ENCODE measurements at regions not wholly inside any gene's neighbourhood (a gene's known extent, or its start where the extent isn't known, plus 50 kb on each side); places are given as distances from the start of the nearest gene placed in this dataset.

DNA sequence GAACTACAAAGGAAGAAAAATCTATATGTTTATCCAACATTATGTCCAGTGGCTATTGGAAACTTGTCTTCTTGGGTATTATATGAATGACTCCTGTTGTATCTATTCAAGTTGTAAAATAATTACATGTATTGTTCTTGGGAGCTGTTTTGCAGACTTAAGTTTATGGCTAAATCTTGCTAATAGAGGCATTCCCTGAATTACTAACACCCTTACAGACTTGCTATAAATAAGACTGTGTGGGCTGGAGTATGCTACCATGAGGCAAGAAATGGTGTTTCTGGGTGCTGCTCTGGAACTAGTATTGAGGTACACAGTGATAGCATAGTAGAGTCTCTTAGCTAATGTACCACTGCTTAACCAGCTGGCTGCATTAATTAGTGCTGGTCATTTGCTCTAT is 155.1 kb downstream of the HIPK3 start:
- Histone ChIP-seq H3K9me3 (no peaks in the 10 kb centered on the region), H3K36me3 (no peaks in the 10 kb centered on the region), H3K27me3 (replicated peaks in 1 of 7) (peaks cover 0 to 12% (median 0%) of the 10 kb centered on the region in 7 donors), H3K4me3 (no peak overlapping the region), H3K27ac (no peak overlapping the region), H3K4me1 (no peaks in the 10 kb centered on the region)
- no peak for DNase-seq
- TF ChIP-seq POLR2AphosphoS5 (IDR thresholded peaks at IDR 0.05) (no peak), POLR2A (IDR thresholded peaks at IDR 0.05) (no peak)
- TF ChIP-seq, protein P1, sequence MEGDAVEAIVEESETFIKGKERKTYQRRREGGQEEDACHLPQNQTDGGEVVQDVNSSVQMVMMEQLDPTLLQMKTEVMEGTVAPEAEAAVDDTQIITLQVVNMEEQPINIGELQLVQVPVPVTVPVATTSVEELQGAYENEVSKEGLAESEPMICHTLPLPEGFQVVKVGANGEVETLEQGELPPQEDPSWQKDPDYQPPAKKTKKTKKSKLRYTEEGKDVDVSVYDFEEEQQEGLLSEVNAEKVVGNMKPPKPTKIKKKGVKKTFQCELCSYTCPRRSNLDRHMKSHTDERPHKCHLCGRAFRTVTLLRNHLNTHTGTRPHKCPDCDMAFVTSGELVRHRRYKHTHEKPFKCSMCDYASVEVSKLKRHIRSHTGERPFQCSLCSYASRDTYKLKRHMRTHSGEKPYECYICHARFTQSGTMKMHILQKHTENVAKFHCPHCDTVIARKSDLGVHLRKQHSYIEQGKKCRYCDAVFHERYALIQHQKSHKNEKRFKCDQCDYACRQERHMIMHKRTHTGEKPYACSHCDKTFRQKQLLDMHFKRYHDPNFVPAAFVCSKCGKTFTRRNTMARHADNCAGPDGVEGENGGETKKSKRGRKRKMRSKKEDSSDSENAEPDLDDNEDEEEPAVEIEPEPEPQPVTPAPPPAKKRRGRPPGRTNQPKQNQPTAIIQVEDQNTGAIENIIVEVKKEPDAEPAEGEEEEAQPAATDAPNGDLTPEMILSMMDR (IDR thresholded peaks at IDR 0.05 in 8 of 11, conservative IDR thresholded peaks at IDR 0.05 in 3 of 11), result no peak
- intact Hi-C loops (cut with DNase I; ENCODE audit: low total_unique reads), result no loop called here

DNA sequence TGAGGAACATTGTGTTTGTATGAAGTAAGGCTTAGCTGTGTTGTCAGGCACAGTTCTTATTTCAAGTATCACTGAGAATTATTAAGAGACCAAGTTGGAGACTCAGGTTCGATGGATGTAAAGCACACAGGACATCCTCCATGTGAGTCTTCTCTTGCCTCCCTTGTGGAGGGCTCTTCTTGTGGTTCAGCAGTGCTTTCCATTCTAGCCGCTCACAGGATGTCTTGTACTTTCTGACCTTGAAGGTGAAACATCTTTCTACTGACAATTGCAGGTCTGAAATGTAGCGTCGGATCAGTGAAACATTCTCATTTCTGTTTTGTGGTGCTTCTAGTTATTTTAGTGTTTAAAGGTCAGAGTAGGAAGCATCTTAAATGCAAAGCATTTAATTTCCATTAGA is 154.6 kb downstream of the HIPK3 start:
- H3K4me3 ChIP-seq, result no peak overlapping the region
- intact Hi-C loops (cut with DNase I; ENCODE audit: low total_unique reads), result no loop called here
- 76 to 91% (median 84%) methylated on average over 4 of the region's 4 CpGs for WGBS, 5 donors

DNA sequence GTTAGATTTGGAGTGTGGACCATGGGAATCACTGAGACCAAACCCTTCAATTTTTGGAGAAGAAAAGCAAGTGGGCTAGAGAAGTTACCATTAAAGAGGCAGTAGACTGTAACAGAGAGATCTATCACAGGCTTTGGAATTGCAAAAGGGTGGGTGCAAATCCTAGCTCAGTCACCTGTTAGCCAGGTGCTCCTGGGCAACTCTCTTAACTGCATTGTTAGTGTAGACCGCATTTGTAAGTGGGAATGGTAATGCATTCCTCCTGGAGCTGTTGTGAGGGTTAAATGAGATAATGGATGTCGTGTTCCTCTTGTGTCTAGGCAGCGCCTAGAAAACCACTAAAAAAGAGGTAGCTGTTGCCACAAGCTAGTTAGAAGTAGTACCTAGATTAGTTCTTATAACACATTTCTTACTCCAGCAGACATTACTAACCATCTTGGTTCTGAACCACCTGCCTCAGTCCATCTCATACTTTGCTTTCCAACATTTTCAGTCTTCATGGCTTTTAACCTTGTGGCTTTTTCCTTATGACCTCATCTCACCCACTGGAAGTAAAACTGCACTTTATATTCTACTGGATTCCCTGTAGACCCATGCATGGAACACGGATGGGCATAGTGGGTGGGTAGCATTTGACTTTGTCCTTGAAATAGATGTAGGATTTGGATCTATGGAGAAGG is 153.0 kb downstream of the HIPK3 start:
- Histone ChIP-seq H3K27ac (no peak overlapping the region), H3K36me3 (no peaks in the 10 kb centered on the region), H3K4me1 (no peaks in the 10 kb centered on the region), H3K4me3 (no peak overlapping the region), H3K27me3 (replicated peaks in 1 of 7) (peaks cover 0 to 5% (median 0%) of the 10 kb centered on the region in 7 donors), H3K9me3 (no peaks in the 10 kb centered on the region)
- intact Hi-C loops (cut with DNase I; ENCODE audit: low total_unique reads), result no loop called here
- TF ChIP-seq POLR2A (IDR thresholded peaks at IDR 0.05) (no peak), POLR2AphosphoS5 (IDR thresholded peaks at IDR 0.05) (no peak)
- TF ChIP-seq, protein P1 (IDR thresholded peaks at IDR 0.05 in 8 of 11, conservative IDR thresholded peaks at IDR 0.05 in 3 of 11), result no peak
- 53 to 68% (median 60%) methylated on average over 4 of the region's 4 CpGs for WGBS, 5 donors
- no peak for DNase-seq

More for the DNA sequence above, 154.6 kb downstream of the HIPK3 start:
- Histone ChIP-seq H3K4me1 (no peaks in the 10 kb centered on the region), H3K27me3 (replicated peaks in 1 of 7) (peaks cover 0 to 12% (median 0%) of the 10 kb centered on the region in 7 donors), H3K36me3 (no peaks in the 10 kb centered on the region), H3K9me3 (no peaks in the 10 kb centered on the region), H3K27ac (no peak overlapping the region)
- TF ChIP-seq POLR2A (IDR thresholded peaks at IDR 0.05) (no peak), POLR2AphosphoS5 (IDR thresholded peaks at IDR 0.05) (no peak)
- TF ChIP-seq, protein P1 (IDR thresholded peaks at IDR 0.05 in 8 of 11, conservative IDR thresholded peaks at IDR 0.05 in 3 of 11), result no peak
- DNase-seq, result no peak

Small RNA genes lying in the stretch of these regions (small RNA-seq; reads per million reads assigned to genes)
- gene AL133399.1, result 0 reads per million in 4 donors

All from spleen (tissue), 11 donors.